HepG2 (cell line): ENCODE measurements at regions not wholly inside any gene's neighbourhood (a gene's known extent, or its start where the extent isn't known, plus 50 kb on each side); places are given as distances from the start of the nearest gene placed in this dataset.
"Not testable (repeated sequence)": the region's sequence is repeated elsewhere in the genome, so short reads cannot be mapped to it uniquely, and the experiment has no call there.

Experiments used
- ATAC-seq: fragments of 200-7000 bp; cut with Tn5 transposase; 3 replicates; pipeline ENCODE4 v1.9.1; 2020; ENCODE audit warnings: mild to moderate bottlenecking, moderate library complexity
- BruUV-seq: library from RNA; stranded (reverse); fragments of 400-500 nt; replicated peaks from 2 replicates; lab custom pipeline; 2021; lab: Mats Ljungman, UMichigan
- CTCF ChIA-PET: fragments of 300-600 bp; formaldehyde crosslinking; extraction: SDS; loops from one replicate; lab custom pipeline; 2021; ENCODE audit warnings: low total read pairs, inconsistent platforms, low intra/inter-chr PET ratio; lab: Yijun Ruan, JAX
- POLR2A ChIA-PET: fragments of 350-600 bp; sonication (Branson Sonifier 250); formaldehyde crosslinking; loops from one replicate; lab custom pipeline; 2020; ENCODE audit warnings: antibody characterized with exemption, inconsistent platforms; lab: Yijun Ruan, JAX
- DNase-seq: peaks from one replicate; pipeline ENCODE4 v3.0.0-alpha.2; 2015; ENCODE audit warnings: low spot score
- FAIRE-seq: peaks from 3 replicates; lab custom pipeline; 2011; peaks lifted over from hg19 to GRCh38; lab: Jason Lieb, UNC
- H2AFZ ChIP-seq: one replicate; pipeline ENCODE4 v1.6.1; 2011; ENCODE audit warnings: low read length, inconsistent platforms
- H3K27ac ChIP-seq: fragments of 300-600 bp; 3 replicates; pipeline ENCODE4 v1.8.0; 2011; ENCODE audit warnings: mixed run types, mild to moderate bottlenecking, mixed read lengths, low read length, inconsistent platforms; ENCODE audit not compliant: insufficient read depth; ENCODE audit errors: extremely low read length
- H3K27me3 ChIP-seq, 2 experiments: fragments of 200-600 bp in 1 of 2; 2 replicates in 1 of 2; 3 replicates in 1 of 2; pipeline versions ENCODE4 v1.6.0 to v1.8.0; 2011; ENCODE audit warnings: low read length in 2 of 2, mild to moderate bottlenecking in 2 of 2, moderate library complexity in 2 of 2, inconsistent platforms in 1 of 2; ENCODE audit not compliant: insufficient read depth in 2 of 2, control insufficient read depth in 1 of 2
- H3K36me3 ChIP-seq, 2 experiments: fragments of 200-600 bp in 1 of 2; replicated peaks in 1 of 2; 2 replicates in 1 of 2; 3 replicates in 1 of 2; pipeline versions ENCODE4 v1.5.1 to v1.8.0; 2011; ENCODE audit warnings: low read length in 2 of 2, inconsistent platforms in 1 of 2; ENCODE audit not compliant: insufficient read depth in 2 of 2, control insufficient read depth in 1 of 2
- H3K4me1 ChIP-seq: 2 replicates; pipeline ENCODE4 v1.5.1; 2012; ENCODE audit warnings: low read length, inconsistent platforms; ENCODE audit not compliant: insufficient read depth
- H3K4me2 ChIP-seq: 2 replicates; pipeline ENCODE4 v1.6.0; 2011; ENCODE audit warnings: low read depth, low read length, inconsistent platforms
- H3K4me3 ChIP-seq, 3 experiments: fragments of 200-600 bp in 1 of 3; sonication (generic), shearing (Covaris generic) in 1 of 3; replicated peaks in 1 of 3; 2 replicates each; pipeline ENCODE4 v1.5.1; 2011 to 2016; ENCODE audit warnings: low read length in 3 of 3, inconsistent platforms in 2 of 3, low read depth in 2 of 3, mild to moderate bottlenecking in 2 of 3, control low read depth in 1 of 3, mixed read lengths in 1 of 3; ENCODE audit not compliant: insufficient read depth in 1 of 3
- H3K79me2 ChIP-seq: one replicate; pipeline ENCODE4 v1.6.1; 2011; ENCODE audit warnings: low read length, inconsistent platforms; ENCODE audit not compliant: insufficient read depth
- H3K9ac ChIP-seq: 2 replicates; pipeline ENCODE4 v1.6.0; 2011; ENCODE audit warnings: mild to moderate bottlenecking, low read depth, low read length, inconsistent platforms; ENCODE audit not compliant: insufficient read depth
- H3K9me3 ChIP-seq: 2 replicates; pipeline ENCODE4 v1.5.1; 2012; ENCODE audit warnings: mild to moderate bottlenecking, low read length
- H4K20me1 ChIP-seq: 2 replicates; pipeline ENCODE4 v1.6.0; 2011; ENCODE audit warnings: inconsistent platforms, mild to moderate bottlenecking, low read length, moderate library complexity; ENCODE audit not compliant: insufficient read depth
- CBX2 ChIP-seq, 2 experiments: fragments of 200-600 bp in 1 of 2; sonication (generic); formaldehyde crosslinking in 1 of 2; IDR thresholded peaks; 2 replicates each; pipeline versions ENCODE4 v1.7.0 to v1.8.1; 2018 to 2022; ENCODE audit warnings: low read depth in 2 of 2, low read length in 1 of 2, mild to moderate bottlenecking in 1 of 2, missing genetic modification reagents in 1 of 2
- ELF4 ChIP-seq: sonication (generic); formaldehyde crosslinking; IDR thresholded peaks from 2 replicates; pipeline ENCODE4 v1.5.0; 2020; ENCODE audit warnings: missing genetic modification reagents, mild to moderate bottlenecking, moderate library complexity, borderline replicate concordance
- HMGXB4 ChIP-seq, 2 experiments: sonication (generic) in 1 of 2; formaldehyde crosslinking in 1 of 2; IDR thresholded peaks; 2 replicates each; pipeline versions ENCODE4 v1.4.0 to v1.6.1; 2018 to 2020; ENCODE audit warnings: missing genetic modification reagents in 2 of 2, borderline replicate concordance in 1 of 2, low read depth in 1 of 2, mild to moderate bottlenecking in 1 of 2, missing biosample characterization in 1 of 2
- RXRB ChIP-seq: IDR thresholded peaks from 2 replicates; pipeline ENCODE4 v1.6.1; 2016; ENCODE audit warnings: borderline replicate concordance, missing genetic modification reagents, missing compliant biosample characterization
- WGBS: methylation state at CpG from one replicate; pipeline ENCODE4 v1.1.6; 2017; ENCODE audit warnings: low lambda C conversion rate; 5-methylcytosine and 5-hydroxymethylcytosine counted together
- in situ Hi-C: cut with HindIII; loops from 2 replicates; pipeline ENCODE4 v1.10.0; 2017; ENCODE audit warnings: low pct_unique_long_range_greater_than_20kb; ENCODE audit not compliant: extremely low pct_ligation_motif_present
- intact Hi-C: fragments of 100-400 bp; cut with micrococcal nuclease; formaldehyde crosslinking; loops from one replicate; pipeline ENCODE4 v1.10.0; 2022; ENCODE audit not compliant: unreplicated experiment

GRCh38 chr11:25576320-25576719 lies 755.6 kb upstream of the ANO3 start:
- intact Hi-C loops (no loop called here), in situ Hi-C loops (no loop called here)
- Histone ChIP-seq H3K4me2 (no peak overlapping the region), H3K9ac (no peak overlapping the region), H2AFZ (no peak overlapping the region), H3K4me1 (no peaks in the 10 kb centered on the region), H3K36me3 (no peaks in the 10 kb centered on the region), H3K4me3 (no peak overlapping the region), H3K27me3 (no peaks in the 10 kb centered on the region), H3K9me3 (no peaks in the 10 kb centered on the region), H4K20me1 (no peaks in the 10 kb centered on the region), H3K27ac (no peak overlapping the region), H3K79me2 (no peaks in the 10 kb centered on the region)
- WGBS = 2% methylated on average over 1 of the region's 1 CpG
- TF ChIP-seq RXRB (CRISPR knock-in tag) (no peak), HMGXB4 (CRISPR knock-in tag; IDR thresholded peaks at IDR 0.05; ENCODE audit: borderline replicate concordance in 1 of 2, low read depth in 1 of 2) (no peak), ELF4 (CRISPR knock-in tag) (no peak), CBX2 (IDR thresholded peaks at IDR 0.05; ENCODE audit: low read depth, low read length) (no peak), CBX2 (CRISPR knock-in tag; IDR thresholded peaks at IDR 0.05; ENCODE audit: low read depth) (no peak)
- CTCF ChIA-PET = no interaction called here
- BruUV-seq = no TSS peak
- POLR2A ChIA-PET = no interaction called here
- DNase-seq (no peak), FAIRE-seq (no peak), ATAC-seq (no peak)

- H3K9ac ChIP-seq, H3K4me2 ChIP-seq, H3K4me3 ChIP-seq, ATAC-seq, in situ Hi-C loops, DNase-seq, H3K79me2 ChIP-seq, H3K27me3 ChIP-seq, H2AFZ ChIP-seq, H3K27ac ChIP-seq, POLR2A ChIA-PET, H4K20me1 ChIP-seq, H3K4me1 ChIP-seq, intact Hi-C loops, H3K9me3 ChIP-seq, BruUV-seq, FAIRE-seq, H3K36me3 ChIP-seq, CTCF ChIA-PET: not testable (repeated sequence)
- 5% methylated on average over 2 of the region's 2 CpGs for WGBS
These were observed 752.4 kb upstream of the ANO3 start for GRCh38 chr11:25579554-25579953.
